Liver (tissue), 8 donors: ENCODE measurements at regions not wholly inside any gene's neighbourhood (a gene's known extent, or its start where the extent isn't known, plus 50 kb on each side); places are given as distances from the start of the nearest gene placed in this dataset.

ENCODE experiments used
- DNase-seq: peaks from one replicate; pipeline ENCODE4 v3.0.0-alpha.2; 2017; ENCODE audit warnings: low spot score
- H3K27ac ChIP-seq, 2 donors: one replicate each; pipeline ENCODE4 v1.7.0; 2013; ENCODE audit warnings: inconsistent platforms in 2 of 2, low read length in 2 of 2, control low read depth in 1 of 2, low read depth in 1 of 2, mild to moderate bottlenecking in 1 of 2
- H3K27me3 ChIP-seq, 4 donors: one replicate each; pipeline versions ENCODE4 v1.6.1 to v1.7.0; 2013; ENCODE audit warnings: low read length in 3 of 4, inconsistent platforms in 1 of 4, mild to moderate bottlenecking in 1 of 4, moderate library complexity in 1 of 4; ENCODE audit not compliant: control insufficient read depth in 4 of 4, insufficient read depth in 4 of 4
- H3K36me3 ChIP-seq, 4 donors: one replicate each; pipeline versions ENCODE4 v1.6.1 to v1.7.0; 2013; ENCODE audit warnings: low read length in 3 of 4, mild to moderate bottlenecking in 3 of 4, low read depth in 1 of 4, moderate library complexity in 1 of 4; ENCODE audit not compliant: control insufficient read depth in 4 of 4, insufficient read depth in 3 of 4
- H3K4me1 ChIP-seq, 4 donors: one replicate each; pipeline versions ENCODE4 v1.6.1 to v1.7.0; 2013; ENCODE audit warnings: low read length in 3 of 4, mild to moderate bottlenecking in 3 of 4, moderate library complexity in 1 of 4; ENCODE audit not compliant: control insufficient read depth in 4 of 4, insufficient read depth in 4 of 4
- H3K4me3 ChIP-seq, 3 donors: one replicate each; pipeline versions ENCODE4 v1.6.1 to v1.7.0; 2013; ENCODE audit warnings: low read length in 3 of 3, control low read depth in 1 of 3, low read depth in 1 of 3, mild to moderate bottlenecking in 1 of 3
- H3K9ac ChIP-seq, 2 donors: one replicate each; pipeline ENCODE4 v1.7.0; 2013; ENCODE audit warnings: low read length in 2 of 2, mild to moderate bottlenecking in 2 of 2, moderate library complexity in 2 of 2, control low read depth in 1 of 2, low read depth in 1 of 2
- H3K9me3 ChIP-seq, 4 donors: one replicate each; pipeline versions ENCODE4 v1.6.1 to v1.7.0; 2013; ENCODE audit warnings: low read length in 3 of 4; ENCODE audit not compliant: control insufficient read depth in 4 of 4
- EGR1 ChIP-seq, 2 donors: IDR thresholded peaks; 2 replicates each; pipeline ENCODE4 v1.6.1; 2016 to 2018; ENCODE audit warnings: antibody characterized with exemption in 2 of 2, low read depth in 2 of 2
- FOXA1 ChIP-seq: IDR thresholded peaks from 2 replicates; pipeline ENCODE4 v1.6.1; 2016; ENCODE audit warnings: antibody characterized with exemption
- FOXA2 ChIP-seq: IDR thresholded peaks from 2 replicates; pipeline ENCODE4 v1.6.1; 2016; ENCODE audit warnings: antibody characterized with exemption
- HNF4A ChIP-seq, 2 donors: conservative IDR thresholded peaks; 2 replicates each; pipeline ENCODE4 v1.6.1; 2016; ENCODE audit warnings: antibody characterized with exemption in 2 of 2, mild to moderate bottlenecking in 2 of 2
- HNF4G ChIP-seq: IDR thresholded peaks from 2 replicates; pipeline ENCODE4 v1.6.1; 2016; ENCODE audit warnings: antibody characterized with exemption
- JUND ChIP-seq, 2 donors: IDR thresholded peaks; 2 replicates each; pipeline ENCODE4 v1.6.1; 2016; ENCODE audit warnings: antibody characterized with exemption in 2 of 2
- NR2F2 ChIP-seq: IDR thresholded peaks from 2 replicates; pipeline ENCODE4 v1.6.1; 2016; ENCODE audit warnings: antibody characterized with exemption
- RAD21 ChIP-seq, 2 donors: IDR thresholded peaks; 2 replicates each; pipeline ENCODE4 v1.6.1; 2016; ENCODE audit warnings: antibody characterized with exemption in 2 of 2, mild to moderate bottlenecking in 2 of 2
- TAF1 ChIP-seq: conservative IDR thresholded peaks from 2 replicates; pipeline ENCODE4 v1.6.1; 2016; ENCODE audit warnings: antibody characterized with exemption, mild to moderate bottlenecking
- YY1 ChIP-seq: IDR thresholded peaks from 2 replicates; pipeline ENCODE4 v1.6.1; 2016; ENCODE audit warnings: antibody characterized with exemption, mild to moderate bottlenecking
- ZBTB33 ChIP-seq: IDR thresholded peaks from 2 replicates; pipeline ENCODE4 v1.6.1; 2016; ENCODE audit warnings: antibody characterized with exemption
- WGBS: extraction: QIAGEN DNeasy Blood & Tissue Kit; methylation state at CpG from one replicate; pipeline ENCODE4 v1.1.7; 2013; 5-methylcytosine and 5-hydroxymethylcytosine counted together
- TF ChIP-seq, protein P1 (sequence below): fragments of 150-350 bp; IDR thresholded peaks from 2 replicates; pipeline ENCODE4 v1.5.1; 2017; ENCODE audit warnings: improper control_type of control experiment, low read depth, low read length; ENCODE audit not compliant: missing input control
- TF ChIP-seq, protein P2 (sequence below): IDR thresholded peaks from 2 replicates; pipeline ENCODE4 v1.6.1; 2016; ENCODE audit warnings: antibody characterized with exemption, mild to moderate bottlenecking
- TF ChIP-seq, protein P3 (sequence below): IDR thresholded peaks from 2 replicates; pipeline ENCODE4 v1.6.1; 2016; ENCODE audit warnings: antibody characterized with exemption
- donor health status: healthy.
- donor health status: healthy.
- donor health status: healthy.
- donor health status: healthy.
- donor health status: healthy.

DNA sequence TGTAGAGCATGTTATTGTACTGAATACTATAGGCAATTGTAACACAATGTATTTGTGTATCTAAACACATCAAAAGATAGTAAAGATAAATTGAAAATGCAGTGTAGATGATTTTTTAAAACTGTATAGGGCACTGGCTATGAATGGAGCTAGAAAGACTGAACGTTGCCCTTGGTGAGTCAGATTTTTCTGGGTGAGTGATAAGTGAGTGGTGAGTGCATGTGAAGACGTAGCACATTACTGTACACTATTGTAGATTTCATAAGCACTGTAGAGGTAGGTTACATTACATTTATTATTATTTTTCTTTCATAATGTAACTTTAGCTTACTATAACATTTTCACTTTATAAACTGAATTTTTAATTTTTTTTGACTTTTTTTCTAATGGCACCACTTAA lies 1491.6 kb downstream of the TECRL start:
- 72% methylated on average over 2 of the region's 2 CpGs for WGBS
- no peaks in the 10 kb centered on the region for H3K9me3 ChIP-seq
- no peaks in the 10 kb centered on the region for H3K27me3 ChIP-seq
- H3K36me3 ChIP-seq = no peaks in the 10 kb centered on the region
- H3K4me1 ChIP-seq = no peaks in the 10 kb centered on the region
- no peak overlapping the region for H3K4me3 ChIP-seq
- H3K27ac ChIP-seq = no peak overlapping the region
- DNase-seq = no peak
- TF ChIP-seq, protein P1, sequence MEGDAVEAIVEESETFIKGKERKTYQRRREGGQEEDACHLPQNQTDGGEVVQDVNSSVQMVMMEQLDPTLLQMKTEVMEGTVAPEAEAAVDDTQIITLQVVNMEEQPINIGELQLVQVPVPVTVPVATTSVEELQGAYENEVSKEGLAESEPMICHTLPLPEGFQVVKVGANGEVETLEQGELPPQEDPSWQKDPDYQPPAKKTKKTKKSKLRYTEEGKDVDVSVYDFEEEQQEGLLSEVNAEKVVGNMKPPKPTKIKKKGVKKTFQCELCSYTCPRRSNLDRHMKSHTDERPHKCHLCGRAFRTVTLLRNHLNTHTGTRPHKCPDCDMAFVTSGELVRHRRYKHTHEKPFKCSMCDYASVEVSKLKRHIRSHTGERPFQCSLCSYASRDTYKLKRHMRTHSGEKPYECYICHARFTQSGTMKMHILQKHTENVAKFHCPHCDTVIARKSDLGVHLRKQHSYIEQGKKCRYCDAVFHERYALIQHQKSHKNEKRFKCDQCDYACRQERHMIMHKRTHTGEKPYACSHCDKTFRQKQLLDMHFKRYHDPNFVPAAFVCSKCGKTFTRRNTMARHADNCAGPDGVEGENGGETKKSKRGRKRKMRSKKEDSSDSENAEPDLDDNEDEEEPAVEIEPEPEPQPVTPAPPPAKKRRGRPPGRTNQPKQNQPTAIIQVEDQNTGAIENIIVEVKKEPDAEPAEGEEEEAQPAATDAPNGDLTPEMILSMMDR = no peak
- TF ChIP-seq HNF4A (conservative IDR thresholded peaks at IDR 0.05) (no peak), RAD21 (IDR thresholded peaks at IDR 0.05) (no peak), JUND (IDR thresholded peaks at IDR 0.05) (no peak), EGR1 (IDR thresholded peaks at IDR 0.05; ENCODE audit: low read depth in 2 of 2) (no peak), TAF1 (no peak), ZBTB33 (no peak), YY1 (no peak), FOXA2 (no peak)
- TF ChIP-seq, protein P2, sequence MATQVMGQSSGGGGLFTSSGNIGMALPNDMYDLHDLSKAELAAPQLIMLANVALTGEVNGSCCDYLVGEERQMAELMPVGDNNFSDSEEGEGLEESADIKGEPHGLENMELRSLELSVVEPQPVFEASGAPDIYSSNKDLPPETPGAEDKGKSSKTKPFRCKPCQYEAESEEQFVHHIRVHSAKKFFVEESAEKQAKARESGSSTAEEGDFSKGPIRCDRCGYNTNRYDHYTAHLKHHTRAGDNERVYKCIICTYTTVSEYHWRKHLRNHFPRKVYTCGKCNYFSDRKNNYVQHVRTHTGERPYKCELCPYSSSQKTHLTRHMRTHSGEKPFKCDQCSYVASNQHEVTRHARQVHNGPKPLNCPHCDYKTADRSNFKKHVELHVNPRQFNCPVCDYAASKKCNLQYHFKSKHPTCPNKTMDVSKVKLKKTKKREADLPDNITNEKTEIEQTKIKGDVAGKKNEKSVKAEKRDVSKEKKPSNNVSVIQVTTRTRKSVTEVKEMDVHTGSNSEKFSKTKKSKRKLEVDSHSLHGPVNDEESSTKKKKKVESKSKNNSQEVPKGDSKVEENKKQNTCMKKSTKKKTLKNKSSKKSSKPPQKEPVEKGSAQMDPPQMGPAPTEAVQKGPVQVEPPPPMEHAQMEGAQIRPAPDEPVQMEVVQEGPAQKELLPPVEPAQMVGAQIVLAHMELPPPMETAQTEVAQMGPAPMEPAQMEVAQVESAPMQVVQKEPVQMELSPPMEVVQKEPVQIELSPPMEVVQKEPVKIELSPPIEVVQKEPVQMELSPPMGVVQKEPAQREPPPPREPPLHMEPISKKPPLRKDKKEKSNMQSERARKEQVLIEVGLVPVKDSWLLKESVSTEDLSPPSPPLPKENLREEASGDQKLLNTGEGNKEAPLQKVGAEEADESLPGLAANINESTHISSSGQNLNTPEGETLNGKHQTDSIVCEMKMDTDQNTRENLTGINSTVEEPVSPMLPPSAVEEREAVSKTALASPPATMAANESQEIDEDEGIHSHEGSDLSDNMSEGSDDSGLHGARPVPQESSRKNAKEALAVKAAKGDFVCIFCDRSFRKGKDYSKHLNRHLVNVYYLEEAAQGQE = no peak
- H3K9ac ChIP-seq = no peak overlapping the region

GRCh38 chr4:62914758-62915157 lies 1494.5 kb downstream of the TECRL start:
- H3K27me3 ChIP-seq = no peaks in the 10 kb centered on the region
- no peak for DNase-seq
- H3K36me3 ChIP-seq = no peaks in the 10 kb centered on the region
- no peaks in the 10 kb centered on the region for H3K9me3 ChIP-seq
- H3K4me1 ChIP-seq = no peaks in the 10 kb centered on the region
- WGBS = 90% methylated on average over 4 of the region's 4 CpGs
- H3K9ac ChIP-seq = no peak overlapping the region
- H3K27ac ChIP-seq = no peak overlapping the region
- H3K4me3 ChIP-seq = no peak overlapping the region
- TF ChIP-seq, protein P1 = no peak
- TF ChIP-seq EGR1 (IDR thresholded peaks at IDR 0.05; ENCODE audit: low read depth in 2 of 2) (no peak), ZBTB33 (no peak), HNF4G (no peak), FOXA1 (no peak), YY1 (no peak), NR2F2 (no peak)
- TF ChIP-seq, protein P3, sequence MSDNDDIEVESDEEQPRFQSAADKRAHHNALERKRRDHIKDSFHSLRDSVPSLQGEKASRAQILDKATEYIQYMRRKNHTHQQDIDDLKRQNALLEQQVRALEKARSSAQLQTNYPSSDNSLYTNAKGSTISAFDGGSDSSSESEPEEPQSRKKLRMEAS = no peak
